GM21367 (cell line): ENCODE measurements at regions not wholly inside any gene's neighbourhood (a gene's known extent, or its start where the extent isn't known, plus 50 kb on each side); places are given as distances from the start of the nearest gene placed in this dataset.

Experiments used
- ATAC-seq: cut with Tn5 transposase; IDR thresholded peaks from one replicate; pipeline ENCODE4 v1.9.1; 2021; ENCODE audit not compliant: unreplicated experiment

GRCh38 chr4:28536124-28536523 is 1675.5 kb downstream of the STIM2 start:
- no peak for ATAC-seq

- ATAC-seq: no peak
Measured at GRCh38 chr4:28545986-28546385, 1685.3 kb downstream of the STIM2 start.

GRCh38 chr4:28548136-28548535 is 1687.5 kb downstream of the STIM2 start:
- ATAC-seq: no peak

- ATAC-seq: no peak
Measured at GRCh38 chr4:28548594-28548993, 1688.0 kb downstream of the STIM2 start.

- no peak for ATAC-seq
Measured at GRCh38 chr4:28555866-28556265, 1695.2 kb downstream of the STIM2 start.

GRCh38 chr4:28557755-28558154 is 1697.1 kb downstream of the STIM2 start:
- no peak for ATAC-seq

- no peak for ATAC-seq
Measured at GRCh38 chr4:28558895-28559294, 1698.3 kb downstream of the STIM2 start.

- no peak for ATAC-seq
Measured at GRCh38 chr4:28562913-28563312, 1702.3 kb downstream of the STIM2 start.

- ATAC-seq: no peak
Measured at GRCh38 chr4:28565396-28565795, 1704.8 kb downstream of the STIM2 start.

- no peak for ATAC-seq
Measured at GRCh38 chr4:28600958-28601357, 1740.3 kb downstream of the STIM2 start.

GRCh38 chr4:28621591-28621990 is 1761.0 kb downstream of the STIM2 start:
- ATAC-seq: no peak

- ATAC-seq: no peak
Measured at GRCh38 chr4:28636971-28637370, 1776.3 kb downstream of the STIM2 start.

- no peak for ATAC-seq
Measured at GRCh38 chr4:28639747-28640146, 1779.1 kb downstream of the STIM2 start.

GRCh38 chr4:28654618-28655017 is 1794.0 kb downstream of the STIM2 start:
- no peak for ATAC-seq

- no peak for ATAC-seq
Measured at GRCh38 chr4:28665306-28665705, 1804.7 kb downstream of the STIM2 start.

- no peak for ATAC-seq
Measured at GRCh38 chr4:28675582-28675981, 1814.9 kb downstream of the STIM2 start.

GRCh38 chr4:28677808-28678207 is 1817.2 kb downstream of the STIM2 start:
- no peak for ATAC-seq

GRCh38 chr4:28682847-28683246 is 1822.2 kb downstream of the STIM2 start:
- no peak for ATAC-seq

- ATAC-seq: no peak
Measured at GRCh38 chr4:28686618-28687017, 1826.0 kb downstream of the STIM2 start.

GRCh38 chr4:28690890-28691289 is 1830.2 kb downstream of the STIM2 start:
- ATAC-seq: no peak

GRCh38 chr4:28702571-28702970 is 1841.9 kb downstream of the STIM2 start:
- ATAC-seq: no peak

GRCh38 chr4:28709891-28710290 is 1849.2 kb downstream of the STIM2 start:
- ATAC-seq: no peak

- ATAC-seq: no peak
Measured at GRCh38 chr4:28723371-28723770, 1862.7 kb downstream of the STIM2 start.

- ATAC-seq: no peak
Measured at GRCh38 chr4:28724239-28724638, 1863.6 kb downstream of the STIM2 start.
